ENCODE measurements at regions not wholly inside any gene's neighbourhood (a gene's known extent, or its start where the extent isn't known, plus 50 kb on each side); places are given as distances from the start of the nearest gene placed in this dataset.

DNA sequence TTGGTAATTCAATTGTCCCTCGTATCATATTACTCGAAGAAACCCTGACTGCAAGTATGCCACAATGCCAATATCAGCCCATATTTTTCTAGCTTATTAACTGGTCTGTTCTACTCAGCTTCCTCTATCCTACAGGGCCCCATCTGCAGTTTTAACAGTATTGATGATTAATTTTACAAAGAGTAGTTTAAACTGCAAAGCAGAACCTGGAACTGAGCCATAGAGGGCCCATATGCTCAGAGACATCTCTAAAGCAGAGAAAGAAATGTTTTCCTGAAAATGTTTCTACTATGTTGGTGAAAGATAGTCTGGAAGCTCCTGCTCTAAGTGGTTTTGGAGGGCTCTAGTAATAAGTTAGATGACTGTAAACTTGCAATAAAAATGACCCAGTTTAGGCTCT is 259.4 kb upstream of the CENPE start:
- 63% methylated on average over 2 of the region's 2 CpGs for WGBS (ENCODE audit: low lambda C conversion rate)
- in situ Hi-C loops (cut with HindIII; ENCODE audit: extremely low pct_ligation_motif_present, low pct_unique_long_range_greater_than_20kb) = no loop called here
- H3K4me1 ChIP-seq (ENCODE audit: insufficient read depth, low read length) = no peaks in the 10 kb centered on the region
- H3K36me3 ChIP-seq (replicated peaks in 1 of 2; ENCODE audit: control insufficient read depth in 1 of 2, insufficient read depth in 2 of 2, low read length in 2 of 2) = no peaks in the 10 kb centered on the region
- TF ChIP-seq, protein P1, sequence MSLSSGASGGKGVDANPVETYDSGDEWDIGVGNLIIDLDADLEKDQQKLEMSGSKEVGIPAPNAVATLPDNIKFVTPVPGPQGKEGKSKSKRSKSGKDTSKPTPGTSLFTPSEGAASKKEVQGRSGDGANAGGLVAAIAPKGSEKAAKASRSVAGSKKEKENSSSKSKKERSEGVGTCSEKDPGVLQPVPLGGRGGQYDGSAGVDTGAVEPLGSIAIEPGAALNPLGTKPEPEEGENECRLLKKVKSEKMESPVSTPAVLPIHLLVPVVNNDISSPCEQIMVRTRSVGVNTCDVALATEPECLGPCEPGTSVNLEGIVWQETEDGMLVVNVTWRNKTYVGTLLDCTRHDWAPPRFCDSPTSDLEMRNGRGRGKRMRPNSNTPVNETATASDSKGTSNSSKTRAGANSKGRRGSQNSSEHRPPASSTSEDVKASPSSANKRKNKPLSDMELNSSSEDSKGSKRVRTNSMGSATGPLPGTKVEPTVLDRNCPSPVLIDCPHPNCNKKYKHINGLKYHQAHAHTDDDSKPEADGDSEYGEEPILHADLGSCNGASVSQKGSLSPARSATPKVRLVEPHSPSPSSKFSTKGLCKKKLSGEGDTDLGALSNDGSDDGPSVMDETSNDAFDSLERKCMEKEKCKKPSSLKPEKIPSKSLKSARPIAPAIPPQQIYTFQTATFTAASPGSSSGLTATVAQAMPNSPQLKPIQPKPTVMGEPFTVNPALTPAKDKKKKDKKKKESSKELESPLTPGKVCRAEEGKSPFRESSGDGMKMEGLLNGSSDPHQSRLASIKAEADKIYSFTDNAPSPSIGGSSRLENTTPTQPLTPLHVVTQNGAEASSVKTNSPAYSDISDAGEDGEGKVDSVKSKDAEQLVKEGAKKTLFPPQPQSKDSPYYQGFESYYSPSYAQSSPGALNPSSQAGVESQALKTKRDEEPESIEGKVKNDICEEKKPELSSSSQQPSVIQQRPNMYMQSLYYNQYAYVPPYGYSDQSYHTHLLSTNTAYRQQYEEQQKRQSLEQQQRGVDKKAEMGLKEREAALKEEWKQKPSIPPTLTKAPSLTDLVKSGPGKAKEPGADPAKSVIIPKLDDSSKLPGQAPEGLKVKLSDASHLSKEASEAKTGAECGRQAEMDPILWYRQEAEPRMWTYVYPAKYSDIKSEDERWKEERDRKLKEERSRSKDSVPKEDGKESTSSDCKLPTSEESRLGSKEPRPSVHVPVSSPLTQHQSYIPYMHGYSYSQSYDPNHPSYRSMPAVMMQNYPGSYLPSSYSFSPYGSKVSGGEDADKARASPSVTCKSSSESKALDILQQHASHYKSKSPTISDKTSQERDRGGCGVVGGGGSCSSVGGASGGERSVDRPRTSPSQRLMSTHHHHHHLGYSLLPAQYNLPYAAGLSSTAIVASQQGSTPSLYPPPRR (CRISPR knock-in tag; IDR thresholded peaks at IDR 0.05; ENCODE audit: borderline replicate concordance) = no peak
- TF ChIP-seq EED (CRISPR knock-in tag; IDR thresholded peaks at IDR 0.05) = no peak
- H3K27me3 ChIP-seq (ENCODE audit: control insufficient read depth in 1 of 2, insufficient read depth in 2 of 2, low read length in 2 of 2) = no peaks in the 10 kb centered on the region
- CTCF ChIA-PET (ENCODE audit: low intra/inter-chr PET ratio, low total read pairs) = no interaction called here
- intact Hi-C loops (cut with micrococcal nuclease; ENCODE audit: unreplicated experiment) = no loop called here
- no peak overlapping the region for H3K4me3 ChIP-seq (replicated peaks in 1 of 3; ENCODE audit: insufficient read depth in 1 of 3, low read depth in 2 of 3, low read length in 3 of 3)
- POLR2A ChIA-PET = no interaction called here
- no peak overlapping the region for H2AFZ ChIP-seq (ENCODE audit: low read length)
- ATAC-seq (no peak), DNase-seq (ENCODE audit: low spot score) (no peak), FAIRE-seq (no peak)
- H3K4me2 ChIP-seq (ENCODE audit: low read depth, low read length) = no peak overlapping the region
- H3K27ac ChIP-seq (ENCODE audit: extremely low read length, insufficient read depth, low read length) = no peak overlapping the region
- peaks cover 4% of the 10 kb centered on the region; the same call in 1 of the 2 replicates for H3K9me3 ChIP-seq (ENCODE audit: low read length)
- no peaks in the 10 kb centered on the region for H3K79me2 ChIP-seq (ENCODE audit: insufficient read depth, low read length)
- H3K9ac ChIP-seq (ENCODE audit: insufficient read depth, low read depth, low read length) = no peak overlapping the region
- BruUV-seq (replicated peaks) = no TSS peak
- no peaks in the 10 kb centered on the region for H4K20me1 ChIP-seq (ENCODE audit: insufficient read depth, low read length)

DNA sequence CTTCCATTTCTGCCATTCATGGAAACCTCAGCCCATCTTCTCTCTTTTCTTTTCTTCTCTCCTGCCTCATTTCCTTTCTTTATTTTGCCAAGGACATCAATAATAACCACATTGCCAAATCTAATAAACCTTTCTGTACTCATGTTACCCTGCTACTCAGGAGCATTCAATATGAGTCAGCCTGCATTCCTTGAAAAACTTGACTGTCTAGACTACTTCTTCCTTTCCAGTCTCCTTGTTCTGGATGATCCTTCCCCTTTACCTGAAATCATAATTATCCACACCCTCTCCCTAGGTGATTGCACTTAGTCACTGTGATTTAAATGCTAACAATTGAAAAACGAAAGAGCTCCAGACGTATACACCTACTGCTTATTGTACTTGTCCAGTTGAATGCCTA is 253.2 kb upstream of the CENPE start:
- intact Hi-C loops (cut with micrococcal nuclease; ENCODE audit: unreplicated experiment) (no loop called here), in situ Hi-C loops (cut with HindIII; ENCODE audit: extremely low pct_ligation_motif_present, low pct_unique_long_range_greater_than_20kb) (no loop called here)
- FAIRE-seq (no peak), DNase-seq (ENCODE audit: low spot score) (no peak), ATAC-seq (no peak)
- no TSS peak for BruUV-seq (replicated peaks)
- H3K4me3 ChIP-seq (replicated peaks in 1 of 3; ENCODE audit: insufficient read depth in 1 of 3, low read depth in 2 of 3, low read length in 3 of 3) = no peak overlapping the region
- H3K9me3 ChIP-seq (ENCODE audit: low read length) = peaks cover 4% of the 10 kb centered on the region; the same call in 1 of the 2 replicates
- ChIA-PET CTCF (ENCODE audit: low intra/inter-chr PET ratio, low total read pairs) (no interaction called here), POLR2A (no interaction called here)
- no peak overlapping the region for H3K9ac ChIP-seq (ENCODE audit: insufficient read depth, low read depth, low read length)
- H3K36me3 ChIP-seq (replicated peaks in 1 of 2; ENCODE audit: control insufficient read depth in 1 of 2, insufficient read depth in 2 of 2, low read length in 2 of 2) = no peaks in the 10 kb centered on the region
- no peak overlapping the region for H3K27ac ChIP-seq (ENCODE audit: extremely low read length, insufficient read depth, low read length)
- no peaks in the 10 kb centered on the region for H3K27me3 ChIP-seq (ENCODE audit: control insufficient read depth in 1 of 2, insufficient read depth in 2 of 2, low read length in 2 of 2)
- H3K4me1 ChIP-seq (ENCODE audit: insufficient read depth, low read length) = no peaks in the 10 kb centered on the region
- H4K20me1 ChIP-seq (ENCODE audit: insufficient read depth, low read length) = no peaks in the 10 kb centered on the region
- no peaks in the 10 kb centered on the region for H3K79me2 ChIP-seq (ENCODE audit: insufficient read depth, low read length)
- H3K4me2 ChIP-seq (ENCODE audit: low read depth, low read length) = no peak overlapping the region
- no peak overlapping the region for H2AFZ ChIP-seq (ENCODE audit: low read length)
- WGBS (ENCODE audit: low lambda C conversion rate) = 47% methylated on average over 2 of the region's 2 CpGs
- TF ChIP-seq, protein P2, sequence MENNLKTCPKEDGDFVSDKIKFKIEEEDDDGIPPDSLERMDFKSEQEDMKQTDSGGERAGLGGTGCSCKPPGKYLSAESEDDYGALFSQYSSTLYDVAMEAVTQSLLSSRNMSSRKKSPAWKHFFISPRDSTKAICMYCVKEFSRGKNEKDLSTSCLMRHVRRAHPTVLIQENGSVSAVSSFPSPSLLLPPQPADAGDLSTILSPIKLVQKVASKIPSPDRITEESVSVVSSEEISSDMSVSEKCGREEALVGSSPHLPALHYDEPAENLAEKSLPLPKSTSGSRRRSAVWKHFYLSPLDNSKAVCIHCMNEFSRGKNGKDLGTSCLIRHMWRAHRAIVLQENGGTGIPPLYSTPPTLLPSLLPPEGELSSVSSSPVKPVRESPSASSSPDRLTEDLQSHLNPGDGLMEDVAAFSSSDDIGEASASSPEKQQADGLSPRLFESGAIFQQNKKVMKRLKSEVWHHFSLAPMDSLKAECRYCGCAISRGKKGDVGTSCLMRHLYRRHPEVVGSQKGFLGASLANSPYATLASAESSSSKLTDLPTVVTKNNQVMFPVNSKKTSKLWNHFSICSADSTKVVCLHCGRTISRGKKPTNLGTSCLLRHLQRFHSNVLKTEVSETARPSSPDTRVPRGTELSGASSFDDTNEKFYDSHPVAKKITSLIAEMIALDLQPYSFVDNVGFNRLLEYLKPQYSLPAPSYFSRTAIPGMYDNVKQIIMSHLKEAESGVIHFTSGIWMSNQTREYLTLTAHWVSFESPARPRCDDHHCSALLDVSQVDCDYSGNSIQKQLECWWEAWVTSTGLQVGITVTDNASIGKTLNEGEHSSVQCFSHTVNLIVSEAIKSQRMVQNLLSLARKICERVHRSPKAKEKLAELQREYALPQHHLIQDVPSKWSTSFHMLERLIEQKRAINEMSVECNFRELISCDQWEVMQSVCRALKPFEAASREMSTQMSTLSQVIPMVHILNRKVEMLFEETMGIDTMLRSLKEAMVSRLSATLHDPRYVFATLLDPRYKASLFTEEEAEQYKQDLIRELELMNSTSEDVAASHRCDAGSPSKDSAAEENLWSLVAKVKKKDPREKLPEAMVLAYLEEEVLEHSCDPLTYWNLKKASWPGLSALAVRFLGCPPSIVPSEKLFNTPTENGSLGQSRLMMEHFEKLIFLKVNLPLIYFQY (CRISPR knock-in tag; IDR thresholded peaks at IDR 0.05; ENCODE audit: borderline replicate concordance) = no peak
- TF ChIP-seq, protein P3, sequence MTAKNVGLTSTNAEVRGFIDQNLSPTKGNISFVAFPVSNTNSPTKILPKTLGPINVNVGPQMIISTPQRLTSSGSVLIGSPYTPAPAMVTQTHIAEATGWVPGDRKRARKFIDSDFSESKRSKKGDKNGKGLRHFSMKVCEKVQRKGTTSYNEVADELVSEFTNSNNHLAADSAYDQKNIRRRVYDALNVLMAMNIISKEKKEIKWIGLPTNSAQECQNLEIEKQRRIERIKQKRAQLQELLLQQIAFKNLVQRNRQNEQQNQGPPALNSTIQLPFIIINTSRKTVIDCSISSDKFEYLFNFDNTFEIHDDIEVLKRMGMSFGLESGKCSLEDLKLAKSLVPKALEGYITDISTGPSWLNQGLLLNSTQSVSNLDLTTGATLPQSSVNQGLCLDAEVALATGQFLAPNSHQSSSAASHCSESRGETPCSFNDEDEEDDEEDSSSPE (CRISPR knock-in tag; IDR thresholded peaks at IDR 0.05) = no peak
- TF ChIP-seq, protein P4, sequence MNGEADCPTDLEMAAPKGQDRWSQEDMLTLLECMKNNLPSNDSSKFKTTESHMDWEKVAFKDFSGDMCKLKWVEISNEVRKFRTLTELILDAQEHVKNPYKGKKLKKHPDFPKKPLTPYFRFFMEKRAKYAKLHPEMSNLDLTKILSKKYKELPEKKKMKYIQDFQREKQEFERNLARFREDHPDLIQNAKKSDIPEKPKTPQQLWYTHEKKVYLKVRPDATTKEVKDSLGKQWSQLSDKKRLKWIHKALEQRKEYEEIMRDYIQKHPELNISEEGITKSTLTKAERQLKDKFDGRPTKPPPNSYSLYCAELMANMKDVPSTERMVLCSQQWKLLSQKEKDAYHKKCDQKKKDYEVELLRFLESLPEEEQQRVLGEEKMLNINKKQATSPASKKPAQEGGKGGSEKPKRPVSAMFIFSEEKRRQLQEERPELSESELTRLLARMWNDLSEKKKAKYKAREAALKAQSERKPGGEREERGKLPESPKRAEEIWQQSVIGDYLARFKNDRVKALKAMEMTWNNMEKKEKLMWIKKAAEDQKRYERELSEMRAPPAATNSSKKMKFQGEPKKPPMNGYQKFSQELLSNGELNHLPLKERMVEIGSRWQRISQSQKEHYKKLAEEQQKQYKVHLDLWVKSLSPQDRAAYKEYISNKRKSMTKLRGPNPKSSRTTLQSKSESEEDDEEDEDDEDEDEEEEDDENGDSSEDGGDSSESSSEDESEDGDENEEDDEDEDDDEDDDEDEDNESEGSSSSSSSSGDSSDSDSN (CRISPR knock-in tag; IDR thresholded peaks at IDR 0.05) = no peak

Data from HepG2 (cell line).